ENCODE measurements at regions not wholly inside any gene's neighbourhood (a gene's known extent, or its start where the extent isn't known, plus 50 kb on each side); places are given as distances from the start of the nearest gene placed in this dataset.

GRCh38 chr3:168613151-168613550, 517.4 kb upstream of the GOLIM4 start:
- TF ChIP-seq POLR2AphosphoS5 (IDR thresholded peaks at IDR 0.05) = no peak
- no peak for TF ChIP-seq CTCF (IDR thresholded peaks at IDR 0.05)
- TF ChIP-seq POLR2A (IDR thresholded peaks at IDR 0.05) = no peak

Measured in upper lobe of left lung (tissue), 4 donors.